HL-60 (cell line): ENCODE measurements at regions not wholly inside any gene's neighbourhood (a gene's known extent, or its start where the extent isn't known, plus 50 kb on each side); places are given as distances from the start of the nearest gene placed in this dataset.

Source experiments
- CTCF ChIP-seq: IDR thresholded peaks from one replicate; pipeline ENCODE4 v1.5.1; 2011; ENCODE audit warnings: low read length, control low read depth, inconsistent platforms; ENCODE audit not compliant: insufficient read depth
- POLR2AphosphoS5 ChIP-seq: IDR thresholded peaks from 2 replicates; pipeline ENCODE4 v1.6.1; 2012; ENCODE audit warnings: low read depth
- SPI1 ChIP-seq: IDR thresholded peaks from 2 replicates; pipeline ENCODE4 v1.6.1; 2012; ENCODE audit warnings: low read depth, mild to moderate bottlenecking, borderline replicate concordance

GRCh38 chr17:34703533-34703932 lies 124.2 kb downstream of the TMEM132E start:
- TF ChIP-seq CTCF, result no peak
- TF ChIP-seq SPI1, result no peak
- no peak for TF ChIP-seq POLR2AphosphoS5
